ENCODE measurements at regions not wholly inside any gene's neighbourhood (a gene's known extent, or its start where the extent isn't known, plus 50 kb on each side); places are given as distances from the start of the nearest gene placed in this dataset.
A peak's percentile ranks its signal among the peaks of the same experiment; 100 is the strongest.

GRCh38 chr2:236498369-236498768, 71.3 kb upstream of the ACKR3 start:
- Mint-ChIP-seq H3K27ac (no peak overlapping the region), H3K9me3 (no peaks in the 10 kb centered on the region), H3K36me3 (no peaks in the 10 kb centered on the region)
- ATAC-seq, result no peak
- no peak for DNase-seq (ENCODE audit: low spot score in 2 of 2)

- no peak for DNase-seq (ENCODE audit: low spot score in 2 of 2)
- H3K27ac Mint-ChIP-seq, result no peak overlapping the region
- no peak for ATAC-seq
- H3K9me3 Mint-ChIP-seq, result no peaks in the 10 kb centered on the region
- peaks cover 0 to 4% of the 10 kb centered on the region in 2 donors for H3K36me3 Mint-ChIP-seq
These were observed 69.7 kb upstream of the ACKR3 start for GRCh38 chr2:236499691-236500578.

- peaks cover 0 to 4% of the 10 kb centered on the region in 2 donors for H3K36me3 Mint-ChIP-seq
- H3K9me3 Mint-ChIP-seq, result no peaks in the 10 kb centered on the region
- H3K27ac Mint-ChIP-seq, result no peak overlapping the region
- ATAC-seq, result no peak
- no peak for DNase-seq (ENCODE audit: low spot score in 2 of 2)
These were observed 68.6 kb upstream of the ACKR3 start for GRCh38 chr2:236501026-236501425.

- no peaks in the 10 kb centered on the region for H3K9me3 Mint-ChIP-seq
- H3K36me3 Mint-ChIP-seq, result peaks cover 0 to 4% of the 10 kb centered on the region in 2 donors
- no peak for ATAC-seq
- no peak for DNase-seq (ENCODE audit: low spot score in 2 of 2)
- no peak overlapping the region for H3K27ac Mint-ChIP-seq
These were observed 68.1 kb upstream of the ACKR3 start for GRCh38 chr2:236501531-236501930.

- no peak for DNase-seq (ENCODE audit: low spot score in 2 of 2)
- no peak for ATAC-seq
- no peak overlapping the region for H3K27ac Mint-ChIP-seq
These were observed 66.5 kb upstream of the ACKR3 start for GRCh38 chr2:236503100-236503499.

GRCh38 chr2:236503583-236503982, 66.0 kb upstream of the ACKR3 start:
- no peak for DNase-seq (ENCODE audit: low spot score in 2 of 2)
- no peak for ATAC-seq
- Mint-ChIP-seq H3K27ac (no peak overlapping the region), H3K36me3 (peaks cover 0 to 4% of the 10 kb centered on the region in 2 donors), H3K9me3 (no peaks in the 10 kb centered on the region)

More at GRCh38 chr2:236503100-236503499, 66.5 kb upstream of the ACKR3 start:
- Mint-ChIP-seq H3K9me3 (no peaks in the 10 kb centered on the region), H3K36me3 (peaks cover 0 to 4% of the 10 kb centered on the region in 2 donors)

- no peaks in the 10 kb centered on the region for H3K9me3 Mint-ChIP-seq
- H3K27ac Mint-ChIP-seq, result no peak overlapping the region
- ATAC-seq (no peak), DNase-seq (ENCODE audit: low spot score in 2 of 2) (no peak)
- H3K36me3 Mint-ChIP-seq, result peaks cover 0 to 4% of the 10 kb centered on the region in 2 donors
These were observed 64.6 kb upstream of the ACKR3 start for GRCh38 chr2:236505041-236505440.

- DNase-seq (ENCODE audit: low spot score in 2 of 2), result no peak
- no peak for ATAC-seq
- H3K9me3 Mint-ChIP-seq, result no peaks in the 10 kb centered on the region
- peaks cover 0 to 4% of the 10 kb centered on the region in 2 donors for H3K36me3 Mint-ChIP-seq
- no peak overlapping the region for H3K27ac Mint-ChIP-seq
These were observed 64.0 kb upstream of the ACKR3 start for GRCh38 chr2:236505648-236506047.

- DNase-seq (ENCODE audit: low spot score in 2 of 2), result peak in 1 of 2 donors; percentile 44
- peak; percentile 72 to 78 for ATAC-seq
- Mint-ChIP-seq H3K36me3 (peaks cover 0 to 4% of the 10 kb centered on the region in 2 donors), H3K9me3 (no peaks in the 10 kb centered on the region), H3K27ac (peak overlapping the region in 1 of 2 donors; percentile 30)
These were observed 62.1 kb upstream of the ACKR3 start for GRCh38 chr2:236507393-236508085.

GRCh38 chr2:236508466-236508865, 61.2 kb upstream of the ACKR3 start:
- ATAC-seq, result no peak

GRCh38 chr2:236510034-236510433, 59.6 kb upstream of the ACKR3 start:
- Mint-ChIP-seq H3K27ac (no peak overlapping the region), H3K36me3 (no peaks in the 10 kb centered on the region), H3K9me3 (no peaks in the 10 kb centered on the region)
- ATAC-seq (peak in 1 of 2 donors; percentile 54), DNase-seq (ENCODE audit: low spot score in 2 of 2) (no peak)

More at GRCh38 chr2:236508466-236508865, 61.2 kb upstream of the ACKR3 start:
- Mint-ChIP-seq H3K27ac (no peak overlapping the region), H3K36me3 (peaks cover 0 to 4% of the 10 kb centered on the region in 2 donors), H3K9me3 (no peaks in the 10 kb centered on the region)
- no peak for DNase-seq (ENCODE audit: low spot score in 2 of 2)

GRCh38 chr2:236511266-236511665, 58.4 kb upstream of the ACKR3 start:
- no peak overlapping the region for H3K27ac Mint-ChIP-seq
- no peak for ATAC-seq
- H3K9me3 Mint-ChIP-seq, result no peaks in the 10 kb centered on the region
- no peak for DNase-seq (ENCODE audit: low spot score in 2 of 2)
- no peaks in the 10 kb centered on the region for H3K36me3 Mint-ChIP-seq

GRCh38 chr2:236512267-236512666, 57.4 kb upstream of the ACKR3 start:
- H3K9me3 Mint-ChIP-seq, result no peaks in the 10 kb centered on the region
- ATAC-seq (no peak), DNase-seq (ENCODE audit: low spot score in 2 of 2) (no peak)
- H3K36me3 Mint-ChIP-seq, result no peaks in the 10 kb centered on the region
- H3K27ac Mint-ChIP-seq, result no peak overlapping the region

GRCh38 chr2:236512902-236513435, 56.7 kb upstream of the ACKR3 start:
- H3K27ac Mint-ChIP-seq, result no peak overlapping the region
- no peaks in the 10 kb centered on the region for H3K36me3 Mint-ChIP-seq
- ATAC-seq (peak; percentile 89 to 97), DNase-seq (ENCODE audit: low spot score in 2 of 2) (peak in 1 of 2 donors; percentile 56)
- H3K9me3 Mint-ChIP-seq, result no peaks in the 10 kb centered on the region

- Mint-ChIP-seq H3K27ac (no peak overlapping the region), H3K36me3 (no peaks in the 10 kb centered on the region), H3K9me3 (no peaks in the 10 kb centered on the region)
- no peak for ATAC-seq
- no peak for DNase-seq (ENCODE audit: low spot score in 2 of 2)
These were observed 55.7 kb upstream of the ACKR3 start for GRCh38 chr2:236513956-236514355.

- ATAC-seq (no peak), DNase-seq (ENCODE audit: low spot score in 2 of 2) (no peak)
- Mint-ChIP-seq H3K27ac (no peak overlapping the region), H3K36me3 (no peaks in the 10 kb centered on the region), H3K9me3 (no peaks in the 10 kb centered on the region)
These were observed 52.9 kb upstream of the ACKR3 start for GRCh38 chr2:236516708-236517107.
